HepG2 (cell line): ENCODE measurements at regions not wholly inside any gene's neighbourhood (a gene's known extent, or its start where the extent isn't known, plus 50 kb on each side); places are given as distances from the start of the nearest gene placed in this dataset.

Experiments
- ATAC-seq: fragments of 200-7000 bp; cut with Tn5 transposase; 3 replicates; pipeline ENCODE4 v1.9.1; 2020; ENCODE audit warnings: mild to moderate bottlenecking, moderate library complexity
- BruUV-seq: library from RNA; stranded (reverse); fragments of 400-500 nt; replicated peaks from 2 replicates; lab custom pipeline; 2021; lab: Mats Ljungman, UMichigan
- CTCF ChIA-PET: fragments of 300-600 bp; formaldehyde crosslinking; extraction: SDS; loops from one replicate; lab custom pipeline; 2021; ENCODE audit warnings: low total read pairs, inconsistent platforms, low intra/inter-chr PET ratio; lab: Yijun Ruan, JAX
- POLR2A ChIA-PET: fragments of 350-600 bp; sonication (Branson Sonifier 250); formaldehyde crosslinking; loops from one replicate; lab custom pipeline; 2020; ENCODE audit warnings: antibody characterized with exemption, inconsistent platforms; lab: Yijun Ruan, JAX
- DNase-seq: peaks from one replicate; pipeline ENCODE4 v3.0.0-alpha.2; 2015; ENCODE audit warnings: low spot score
- FAIRE-seq: peaks from 3 replicates; lab custom pipeline; 2011; peaks lifted over from hg19 to GRCh38; lab: Jason Lieb, UNC
- H2AFZ ChIP-seq: one replicate; pipeline ENCODE4 v1.6.1; 2011; ENCODE audit warnings: low read length, inconsistent platforms
- H3K27ac ChIP-seq: fragments of 300-600 bp; 3 replicates; pipeline ENCODE4 v1.8.0; 2011; ENCODE audit warnings: mixed run types, mild to moderate bottlenecking, mixed read lengths, low read length, inconsistent platforms; ENCODE audit not compliant: insufficient read depth; ENCODE audit errors: extremely low read length
- H3K27me3 ChIP-seq, 2 experiments: fragments of 200-600 bp in 1 of 2; 2 replicates in 1 of 2; 3 replicates in 1 of 2; pipeline versions ENCODE4 v1.6.0 to v1.8.0; 2011; ENCODE audit warnings: low read length in 2 of 2, mild to moderate bottlenecking in 2 of 2, moderate library complexity in 2 of 2, inconsistent platforms in 1 of 2; ENCODE audit not compliant: insufficient read depth in 2 of 2, control insufficient read depth in 1 of 2
- H3K36me3 ChIP-seq, 2 experiments: fragments of 200-600 bp in 1 of 2; replicated peaks in 1 of 2; 2 replicates in 1 of 2; 3 replicates in 1 of 2; pipeline versions ENCODE4 v1.5.1 to v1.8.0; 2011; ENCODE audit warnings: low read length in 2 of 2, inconsistent platforms in 1 of 2; ENCODE audit not compliant: insufficient read depth in 2 of 2, control insufficient read depth in 1 of 2
- H3K4me1 ChIP-seq: 2 replicates; pipeline ENCODE4 v1.5.1; 2012; ENCODE audit warnings: low read length, inconsistent platforms; ENCODE audit not compliant: insufficient read depth
- H3K4me2 ChIP-seq: 2 replicates; pipeline ENCODE4 v1.6.0; 2011; ENCODE audit warnings: low read depth, low read length, inconsistent platforms
- H3K4me3 ChIP-seq, 3 experiments: fragments of 200-600 bp in 1 of 3; sonication (generic), shearing (Covaris generic) in 1 of 3; replicated peaks in 1 of 3; 2 replicates each; pipeline ENCODE4 v1.5.1; 2011 to 2016; ENCODE audit warnings: low read length in 3 of 3, inconsistent platforms in 2 of 3, low read depth in 2 of 3, mild to moderate bottlenecking in 2 of 3, control low read depth in 1 of 3, mixed read lengths in 1 of 3; ENCODE audit not compliant: insufficient read depth in 1 of 3
- H3K79me2 ChIP-seq: one replicate; pipeline ENCODE4 v1.6.1; 2011; ENCODE audit warnings: low read length, inconsistent platforms; ENCODE audit not compliant: insufficient read depth
- H3K9ac ChIP-seq: 2 replicates; pipeline ENCODE4 v1.6.0; 2011; ENCODE audit warnings: mild to moderate bottlenecking, low read depth, low read length, inconsistent platforms; ENCODE audit not compliant: insufficient read depth
- H3K9me3 ChIP-seq: 2 replicates; pipeline ENCODE4 v1.5.1; 2012; ENCODE audit warnings: mild to moderate bottlenecking, low read length
- H4K20me1 ChIP-seq: 2 replicates; pipeline ENCODE4 v1.6.0; 2011; ENCODE audit warnings: inconsistent platforms, mild to moderate bottlenecking, low read length, moderate library complexity; ENCODE audit not compliant: insufficient read depth
- AKNA ChIP-seq: sonication (generic); formaldehyde crosslinking; IDR thresholded peaks from 2 replicates; pipeline ENCODE4 v1.4.0; 2020; ENCODE audit warnings: missing genetic modification reagents, borderline replicate concordance
- ELF3 ChIP-seq: IDR thresholded peaks from 2 replicates; pipeline ENCODE4 v1.6.1; 2016; ENCODE audit warnings: missing genetic modification reagents, missing compliant biosample characterization
- IKZF4 ChIP-seq: sonication (generic); formaldehyde crosslinking; IDR thresholded peaks from 2 replicates; pipeline ENCODE4 v1.5.1; 2020; ENCODE audit warnings: borderline replicate concordance, mild to moderate bottlenecking, low read depth, missing genetic modification reagents; ENCODE audit errors: not compliant biosample characterization
- MED13 ChIP-seq: sonication (generic); formaldehyde crosslinking; IDR thresholded peaks from 2 replicates; pipeline ENCODE4 v1.5.0; 2020; ENCODE audit warnings: missing genetic modification reagents
- MYPOP ChIP-seq: sonication (generic); formaldehyde crosslinking; IDR thresholded peaks from 2 replicates; pipeline ENCODE4 v1.8.1; 2023; ENCODE audit warnings: mild to moderate bottlenecking, moderate library complexity, missing genetic modification reagents
- ONECUT2 ChIP-seq: sonication (generic); formaldehyde crosslinking; IDR thresholded peaks from 2 replicates; pipeline ENCODE4 v1.4.0; 2020; ENCODE audit warnings: missing genetic modification reagents
- SIX1 ChIP-seq: sonication (generic); formaldehyde crosslinking; IDR thresholded peaks from 2 replicates; pipeline ENCODE4 v1.4.0; 2020; ENCODE audit warnings: missing genetic modification reagents, borderline replicate concordance
- SKI ChIP-seq: fragments of 450-650 bp; IDR thresholded peaks from one replicate; pipeline ENCODE4 v1.6.1; 2018; ENCODE audit warnings: mild to moderate bottlenecking; ENCODE audit not compliant: partially characterized antibody
- ZNF317 ChIP-seq: sonication (generic); formaldehyde crosslinking; IDR thresholded peaks from 2 replicates; pipeline ENCODE4 v1.5.0; 2020; ENCODE audit warnings: mild to moderate bottlenecking, missing genetic modification reagents
- WGBS: methylation state at CpG from one replicate; pipeline ENCODE4 v1.1.6; 2017; ENCODE audit warnings: low lambda C conversion rate; 5-methylcytosine and 5-hydroxymethylcytosine counted together
- in situ Hi-C: cut with HindIII; loops from 2 replicates; pipeline ENCODE4 v1.10.0; 2017; ENCODE audit warnings: low pct_unique_long_range_greater_than_20kb; ENCODE audit not compliant: extremely low pct_ligation_motif_present
- intact Hi-C: fragments of 100-400 bp; cut with micrococcal nuclease; formaldehyde crosslinking; loops from one replicate; pipeline ENCODE4 v1.10.0; 2022; ENCODE audit not compliant: unreplicated experiment

- BruUV-seq, result no TSS peak
- POLR2A ChIA-PET, result no interaction called here
- Histone ChIP-seq H4K20me1 (no peaks in the 10 kb centered on the region), H2AFZ (no peak overlapping the region), H3K27me3 (no peaks in the 10 kb centered on the region), H3K4me1 (no peaks in the 10 kb centered on the region), H3K79me2 (no peaks in the 10 kb centered on the region), H3K4me3 (no peak overlapping the region), H3K9ac (no peak overlapping the region), H3K9me3 (no peaks in the 10 kb centered on the region), H3K4me2 (no peak overlapping the region), H3K27ac (no peak overlapping the region), H3K36me3 (no peaks in the 10 kb centered on the region)
- CTCF ChIA-PET, result no interaction called here
- DNase-seq (no peak), FAIRE-seq (no peak), ATAC-seq (no peak)
- in situ Hi-C loops (no loop called here), intact Hi-C loops (no loop called here)
- 49% methylated on average over 4 of the region's 7 CpGs for WGBS
- TF ChIP-seq ONECUT2 (CRISPR knock-in tag), result no peak
- TF ChIP-seq MED13 (CRISPR knock-in tag), result no peak
- no peak for TF ChIP-seq MYPOP
- no peak for TF ChIP-seq AKNA (CRISPR knock-in tag)
- no peak for TF ChIP-seq SIX1 (CRISPR knock-in tag)
- TF ChIP-seq IKZF4 (CRISPR knock-in tag), result no peak
- no peak for TF ChIP-seq ZNF317 (CRISPR knock-in tag)
- TF ChIP-seq SKI, result no peak
- TF ChIP-seq ELF3 (CRISPR knock-in tag), result no peak
Observed at GRCh38 chr12:61880186-61880585, 380.0 kb upstream of the USP15 start.
